Upper lobe of left lung (tissue), 6 donors: ENCODE measurements at regions not wholly inside any gene's neighbourhood (a gene's known extent, or its start where the extent isn't known, plus 50 kb on each side); places are given as distances from the start of the nearest gene placed in this dataset.
A peak's percentile ranks its signal among the peaks of the same experiment; 100 is the strongest.

Experiments
- ATAC-seq, 2 donors: fragments of 200-7000 bp; cut with Tn5 transposase; one replicate each; pipeline ENCODE4 v1.9.1; 2022; ENCODE audit warnings: mild to moderate bottlenecking in 2 of 2, moderate library complexity in 2 of 2; ENCODE audit not compliant: low FRiP score in 2 of 2
- DNase-seq, 2 donors: peaks; one replicate each; pipeline ENCODE4 v3.0.0-alpha.2; 2019 to 2020
- H3K27ac ChIP-seq, 4 donors: fragments of 200-600 bp; sonication (generic); one replicate each; pipeline ENCODE4 v1.5.1; 2016 to 2019
- H3K27me3 ChIP-seq, 4 donors: fragments of 200-600 bp; sonication (generic); one replicate each; pipeline ENCODE4 v1.5.1; 2017 to 2019
- H3K36me3 ChIP-seq, 4 donors: fragments of 200-600 bp; sonication (generic); one replicate each; pipeline ENCODE4 v1.5.1; 2016 to 2019
- H3K4me1 ChIP-seq, 4 donors: fragments of 200-600 bp; sonication (generic); one replicate each; pipeline ENCODE4 v1.5.1; 2018 to 2019
- H3K4me3 ChIP-seq, 4 donors: fragments of 200-600 bp; sonication (generic); one replicate each; pipeline ENCODE4 v1.5.1; 2017 to 2019; ENCODE audit warnings: mild to moderate bottlenecking in 2 of 4, moderate library complexity in 1 of 4
- H3K9me3 ChIP-seq, 4 donors: fragments of 200-600 bp; sonication (generic); one replicate each; pipeline ENCODE4 v1.5.1; 2018 to 2019
- EP300 ChIP-seq, 4 donors: sonication (generic); formaldehyde crosslinking; IDR thresholded peaks; one replicate each; pipeline ENCODE4 v1.5.1; 2017; ENCODE audit warnings: antibody characterized with exemption in 4 of 4, control low read depth in 2 of 4
- POLR2A ChIP-seq, 4 donors: fragments of 450-650 bp; IDR thresholded peaks; one replicate each; pipeline ENCODE4 v1.5.1; 2016 to 2017; ENCODE audit warnings: antibody characterized with exemption in 4 of 4, mild to moderate bottlenecking in 2 of 4
- POLR2AphosphoS5 ChIP-seq, 2 donors: sonication (generic); formaldehyde crosslinking; IDR thresholded peaks; one replicate each; pipeline ENCODE4 v1.5.1; 2017; ENCODE audit warnings: antibody characterized with exemption in 2 of 2
- WGBS, 2 donors: methylation state at CpG; one replicate each; pipeline ENCODE4 v1.1.5; 2017 to 2018; 5-methylcytosine and 5-hydroxymethylcytosine counted together
- TF ChIP-seq, protein P1 (sequence below), 6 experiments: fragments of 450-650 bp in 4 of 6; fragments of 200-600 bp in 2 of 6; sonication (generic) in 2 of 6; IDR thresholded peaks; one replicate each; pipeline ENCODE4 v1.5.1; 2016 to 2019; ENCODE audit warnings: antibody characterized with exemption in 6 of 6
- donor health status: DM: no; HTN: no; CAD: no; lungs with moderate emphysema.
- donor health status: DM: no; HTN: yes; CAD: no; lungs with severe emphysema.

DNA sequence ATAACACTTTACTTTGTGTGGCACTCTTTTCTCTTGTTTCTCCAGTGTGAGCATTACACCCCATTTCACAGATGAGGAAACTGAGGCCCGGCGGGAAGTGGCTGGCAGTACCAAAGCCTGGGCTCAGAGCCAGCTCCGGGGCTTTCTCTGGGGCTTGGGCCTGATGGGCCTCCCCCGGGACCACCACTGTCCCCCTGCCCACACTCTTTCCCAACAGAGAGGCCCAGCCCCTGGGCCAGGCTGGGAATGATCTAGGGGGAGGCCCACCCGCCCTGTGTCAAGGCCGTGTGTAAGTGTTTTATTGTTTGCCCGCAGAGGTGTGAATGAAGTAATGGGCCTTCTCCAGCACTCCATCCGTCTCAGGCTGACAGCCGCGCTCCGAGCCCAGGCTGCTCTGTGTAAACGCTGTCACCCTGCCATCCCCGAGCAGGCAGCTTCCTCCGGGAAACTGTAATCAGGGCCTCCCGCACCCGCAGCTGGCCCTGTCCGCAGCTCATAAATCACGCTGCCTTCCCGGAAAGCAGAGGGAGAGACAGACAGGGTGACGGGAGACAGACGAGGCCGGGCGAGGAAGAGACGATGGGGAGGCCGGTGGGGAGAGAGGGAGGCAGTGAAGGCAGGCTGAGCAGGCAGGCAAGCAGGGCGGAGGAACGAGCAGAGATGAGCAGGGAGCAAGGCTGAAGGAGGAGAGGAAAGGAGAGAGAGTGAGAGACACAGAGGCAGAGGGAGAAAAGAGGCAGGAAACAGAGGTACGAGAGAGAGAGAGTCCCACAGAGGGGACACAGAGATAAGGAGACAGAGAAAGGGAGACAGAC, 109.7 kb upstream of the ZBTB40 start:
- no peaks in the 10 kb centered on the region for H3K9me3 ChIP-seq
- no peak for TF ChIP-seq EP300 (IDR thresholded peaks at IDR 0.05)
- TF ChIP-seq POLR2AphosphoS5 (IDR thresholded peaks at IDR 0.05), result peak; percentile 56 to 66
- TF ChIP-seq, protein P1, sequence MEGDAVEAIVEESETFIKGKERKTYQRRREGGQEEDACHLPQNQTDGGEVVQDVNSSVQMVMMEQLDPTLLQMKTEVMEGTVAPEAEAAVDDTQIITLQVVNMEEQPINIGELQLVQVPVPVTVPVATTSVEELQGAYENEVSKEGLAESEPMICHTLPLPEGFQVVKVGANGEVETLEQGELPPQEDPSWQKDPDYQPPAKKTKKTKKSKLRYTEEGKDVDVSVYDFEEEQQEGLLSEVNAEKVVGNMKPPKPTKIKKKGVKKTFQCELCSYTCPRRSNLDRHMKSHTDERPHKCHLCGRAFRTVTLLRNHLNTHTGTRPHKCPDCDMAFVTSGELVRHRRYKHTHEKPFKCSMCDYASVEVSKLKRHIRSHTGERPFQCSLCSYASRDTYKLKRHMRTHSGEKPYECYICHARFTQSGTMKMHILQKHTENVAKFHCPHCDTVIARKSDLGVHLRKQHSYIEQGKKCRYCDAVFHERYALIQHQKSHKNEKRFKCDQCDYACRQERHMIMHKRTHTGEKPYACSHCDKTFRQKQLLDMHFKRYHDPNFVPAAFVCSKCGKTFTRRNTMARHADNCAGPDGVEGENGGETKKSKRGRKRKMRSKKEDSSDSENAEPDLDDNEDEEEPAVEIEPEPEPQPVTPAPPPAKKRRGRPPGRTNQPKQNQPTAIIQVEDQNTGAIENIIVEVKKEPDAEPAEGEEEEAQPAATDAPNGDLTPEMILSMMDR (IDR thresholded peaks at IDR 0.05), result no peak
- DNase-seq (peak in 1 of 2 donors; percentile 68), ATAC-seq (peak; percentile 27 to 53)
- H3K36me3 ChIP-seq, result no peaks in the 10 kb centered on the region
- no peaks in the 10 kb centered on the region for H3K4me1 ChIP-seq
- no peak overlapping the region for H3K4me3 ChIP-seq
- peaks cover 0 to 2% (median 0%) of the 10 kb centered on the region in 4 donors for H3K27me3 ChIP-seq
- 17 to 23% methylated on average over 15 to 22 of the region's 28 CpGs for WGBS, 2 donors
- no peak overlapping the region for H3K27ac ChIP-seq

DNA sequence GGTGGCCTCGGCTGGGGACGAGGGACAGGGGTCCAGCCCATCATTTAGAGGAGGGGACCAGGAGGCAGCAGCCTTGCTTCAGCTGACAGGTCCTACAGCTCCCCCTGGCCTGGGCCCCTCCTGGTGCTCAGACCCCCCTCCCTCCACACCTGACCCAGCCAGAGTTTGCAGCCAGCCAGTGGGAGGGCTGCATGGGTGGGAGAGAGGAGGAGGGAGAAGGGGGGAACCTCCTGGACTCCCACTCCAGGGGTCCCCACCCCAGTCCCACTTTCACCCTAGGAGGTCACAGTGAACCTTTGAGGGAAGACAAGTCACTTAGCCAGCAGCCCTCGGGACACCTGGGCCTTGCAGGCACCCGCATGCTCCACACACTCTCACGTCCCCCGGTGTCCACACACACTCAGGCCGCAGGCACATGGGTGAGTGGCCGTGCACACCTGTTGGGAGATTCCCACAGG, 108.9 kb upstream of the ZBTB40 start:
- WGBS, 2 donors, result 35 to 38% methylated on average over 4 to 8 of the region's 8 CpGs
- ATAC-seq, result no peak

DNA sequence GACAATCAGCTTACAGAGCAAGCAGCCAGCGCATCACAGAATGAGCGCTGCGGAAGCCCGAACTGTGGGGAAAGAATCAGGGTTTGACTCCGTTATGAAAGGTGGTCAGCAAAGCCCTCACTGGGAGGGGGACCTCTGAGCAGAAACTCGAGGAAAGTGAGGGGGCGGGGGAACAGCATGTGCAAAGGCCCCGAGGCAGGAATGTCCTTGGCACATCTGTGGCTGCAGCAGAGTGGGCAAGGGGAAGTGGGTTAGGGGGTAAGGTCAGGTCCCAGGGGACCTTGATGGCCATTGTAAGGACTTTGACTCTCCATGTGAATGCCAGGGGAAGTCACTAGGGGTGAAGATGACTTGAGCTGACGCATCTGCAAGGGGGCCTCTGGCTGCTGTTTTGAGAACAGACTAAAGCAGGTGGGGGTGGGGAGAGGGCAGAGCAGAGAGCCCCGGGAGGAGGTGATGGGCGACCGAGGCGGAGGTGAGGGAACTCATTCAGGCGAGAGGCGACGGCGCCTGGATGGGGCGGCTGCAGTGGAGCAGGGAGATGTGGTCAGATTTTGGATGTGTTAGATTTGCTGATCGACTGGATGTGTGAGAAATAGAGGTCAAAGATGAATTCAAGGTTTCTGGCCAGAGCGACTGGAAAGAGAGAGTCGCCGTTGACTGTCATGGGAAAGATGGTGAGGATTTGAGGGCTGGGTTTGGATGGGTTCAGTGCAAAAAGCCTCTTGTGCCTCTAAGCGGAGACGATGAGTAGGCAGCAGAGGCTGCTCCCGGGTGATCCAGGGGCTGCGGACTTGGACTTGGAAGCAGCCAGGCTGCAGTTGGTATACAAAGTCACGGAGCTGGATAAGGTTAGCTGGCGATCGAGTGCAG, 108.0 kb upstream of the ZBTB40 start:
- Histone ChIP-seq H3K27me3 (peaks cover 0 to 2% (median 0%) of the 10 kb centered on the region in 4 donors), H3K4me1 (peaks cover 0 to 6% (median 0%) of the 10 kb centered on the region in 4 donors)
- 66 to 68% methylated on average over 29 of the region's 29 CpGs for WGBS, 2 donors

More for the DNA sequence above, 108.9 kb upstream of the ZBTB40 start:
- H3K9me3 ChIP-seq, result no peaks in the 10 kb centered on the region
- H3K4me3 ChIP-seq, result no peak overlapping the region
- H3K36me3 ChIP-seq, result no peaks in the 10 kb centered on the region
- no peaks in the 10 kb centered on the region for H3K4me1 ChIP-seq
- no peak for DNase-seq
- H3K27ac ChIP-seq, result no peak overlapping the region
- H3K27me3 ChIP-seq, result peaks cover 0 to 2% (median 0%) of the 10 kb centered on the region in 4 donors
- TF ChIP-seq, protein P1 (IDR thresholded peaks at IDR 0.05), result no peak
- no peak for TF ChIP-seq POLR2A (IDR thresholded peaks at IDR 0.05)

DNA sequence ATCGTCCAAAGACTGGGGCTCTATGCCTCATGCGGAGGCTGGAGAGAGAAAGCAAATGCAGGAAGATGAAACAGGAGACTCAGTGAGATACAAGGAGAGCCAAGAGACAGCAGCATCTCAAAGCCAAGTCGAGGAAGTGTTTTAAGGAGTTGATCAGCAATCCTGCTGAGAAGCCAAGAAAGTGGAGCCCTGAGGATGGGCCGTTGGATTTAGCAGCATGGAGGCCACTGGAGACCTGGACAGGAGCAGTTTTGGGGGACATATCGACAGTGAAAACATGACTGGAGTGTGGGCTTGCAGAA, 107.4 kb upstream of the ZBTB40 start:
- DNase-seq (no peak), ATAC-seq (no peak)
- Histone ChIP-seq H3K4me3 (no peak overlapping the region), H3K27me3 (peaks cover 0 to 2% (median 0%) of the 10 kb centered on the region in 4 donors), H3K9me3 (no peaks in the 10 kb centered on the region), H3K27ac (no peak overlapping the region), H3K36me3 (no peaks in the 10 kb centered on the region), H3K4me1 (peaks cover 0 to 6% (median 0%) of the 10 kb centered on the region in 4 donors)
- TF ChIP-seq POLR2A (IDR thresholded peaks at IDR 0.05) (no peak), POLR2AphosphoS5 (IDR thresholded peaks at IDR 0.05) (no peak), EP300 (IDR thresholded peaks at IDR 0.05) (no peak)
- TF ChIP-seq, protein P1 (IDR thresholded peaks at IDR 0.05), result no peak
- WGBS, 2 donors, result 58 to 62% methylated on average over 5 of the region's 5 CpGs

More for the DNA sequence above, 108.0 kb upstream of the ZBTB40 start:
- Histone ChIP-seq H3K36me3 (no peaks in the 10 kb centered on the region), H3K9me3 (no peaks in the 10 kb centered on the region), H3K4me3 (no peak overlapping the region), H3K27ac (no peak overlapping the region)
- ATAC-seq, result no peak
- no peak for TF ChIP-seq POLR2AphosphoS5 (IDR thresholded peaks at IDR 0.05)
- TF ChIP-seq, protein P1 (IDR thresholded peaks at IDR 0.05), result no peak
- TF ChIP-seq POLR2A (IDR thresholded peaks at IDR 0.05), result no peak
- DNase-seq, result peak in 1 of 2 donors; percentile 58
